HG03108 (cell line): ENCODE measurements at regions not wholly inside any gene's neighbourhood (a gene's known extent, or its start where the extent isn't known, plus 50 kb on each side); places are given as distances from the start of the nearest gene placed in this dataset.

Experiments
- ATAC-seq: cut with Tn5 transposase; IDR thresholded peaks from one replicate; pipeline ENCODE4 v1.9.1; 2021; ENCODE audit warnings: moderate library complexity; ENCODE audit not compliant: unreplicated experiment

GRCh38 chr1:95370691-95371562, 136.9 kb downstream of the RWDD3 start:
- ATAC-seq, result no peak

- ATAC-seq, result no peak
Measured at GRCh38 chr1:95371666-95372282, 137.8 kb downstream of the RWDD3 start.

GRCh38 chr1:95375174-95375573, 141.2 kb downstream of the RWDD3 start:
- ATAC-seq, result no peak

GRCh38 chr1:95380909-95381308, 146.9 kb downstream of the RWDD3 start:
- no peak for ATAC-seq

- no peak for ATAC-seq
Measured at GRCh38 chr1:95382000-95382786, 148.2 kb downstream of the RWDD3 start.

GRCh38 chr1:95383111-95383510, 149.1 kb downstream of the RWDD3 start:
- no peak for ATAC-seq

- ATAC-seq, result no peak
Measured at GRCh38 chr1:95384567-95384966, 150.6 kb downstream of the RWDD3 start.

GRCh38 chr1:95386371-95386770, 152.4 kb downstream of the RWDD3 start:
- ATAC-seq, result no peak

- ATAC-seq, result no peak
Measured at GRCh38 chr1:95386915-95387314, 152.9 kb downstream of the RWDD3 start.

- ATAC-seq, result no peak
Measured at GRCh38 chr1:95388031-95388430, 154.0 kb downstream of the RWDD3 start.

- no peak for ATAC-seq
Measured at GRCh38 chr1:95393434-95393833, 159.4 kb downstream of the RWDD3 start.

- no peak for ATAC-seq
Measured at GRCh38 chr1:95396557-95396956, 162.5 kb downstream of the RWDD3 start.

GRCh38 chr1:95402780-95403179, 168.8 kb downstream of the RWDD3 start:
- ATAC-seq, result no peak

- no peak for ATAC-seq
Measured at GRCh38 chr1:95406279-95406678, 172.3 kb downstream of the RWDD3 start.

GRCh38 chr1:95407131-95407885, 173.3 kb downstream of the RWDD3 start:
- no peak for ATAC-seq

- no peak for ATAC-seq
Measured at GRCh38 chr1:95407886-95408291, 173.9 kb downstream of the RWDD3 start.

GRCh38 chr1:95408507-95409136, 174.6 kb downstream of the RWDD3 start:
- no peak for ATAC-seq

GRCh38 chr1:95409276-95409675, 175.3 kb downstream of the RWDD3 start:
- no peak for ATAC-seq

- no peak for ATAC-seq
Measured at GRCh38 chr1:95409901-95410300, 175.9 kb downstream of the RWDD3 start.

GRCh38 chr1:95415146-95415545, 181.1 kb downstream of the RWDD3 start:
- no peak for ATAC-seq
